ENCODE measurements at regions not wholly inside any gene's neighbourhood (a gene's known extent, or its start where the extent isn't known, plus 50 kb on each side); places are given as distances from the start of the nearest gene placed in this dataset.
"Not testable (repeated sequence)": the region's sequence is repeated elsewhere in the genome, so short reads cannot be mapped to it uniquely, and the experiment has no call there.

- DNase-seq, result no peak
These were observed 397.8 kb upstream of the NRP1 start for GRCh38 chr10:33732161-33732680.

- no peak for DNase-seq
These were observed 396.9 kb upstream of the NRP1 start for GRCh38 chr10:33731322-33731721.

GRCh38 chr10:33725430-33725829 lies 391.0 kb upstream of the NRP1 start:
- DNase-seq, result no peak

GRCh38 chr10:33723181-33723580 lies 388.7 kb upstream of the NRP1 start:
- no peak for DNase-seq

GRCh38 chr10:33722067-33722466 lies 387.6 kb upstream of the NRP1 start:
- no peak for DNase-seq

- no peak for DNase-seq
These were observed 387.0 kb upstream of the NRP1 start for GRCh38 chr10:33721509-33721908.

GRCh38 chr10:33720161-33720560 lies 385.7 kb upstream of the NRP1 start:
- DNase-seq, result no peak

- no peak for DNase-seq
These were observed 384.7 kb upstream of the NRP1 start for GRCh38 chr10:33719005-33719703.

GRCh38 chr10:33716501-33717267 lies 382.2 kb upstream of the NRP1 start:
- DNase-seq, result no peak

GRCh38 chr10:33715303-33715975 lies 381.0 kb upstream of the NRP1 start:
- DNase-seq, result no peak

- DNase-seq, result no peak
These were observed 378.4 kb upstream of the NRP1 start for GRCh38 chr10:33712825-33713224.

- no peak for DNase-seq
These were observed 375.5 kb upstream of the NRP1 start for GRCh38 chr10:33710006-33710405.

GRCh38 chr10:33709008-33709753 lies 374.7 kb upstream of the NRP1 start:
- DNase-seq, result no peak

GRCh38 chr10:33708561-33708960 lies 374.1 kb upstream of the NRP1 start:
- DNase-seq, result no peak

- no peak for DNase-seq
These were observed 372.3 kb upstream of the NRP1 start for GRCh38 chr10:33706746-33707145.

- no peak for DNase-seq
These were observed 371.7 kb upstream of the NRP1 start for GRCh38 chr10:33706191-33706590.

GRCh38 chr10:33704214-33704830 lies 369.9 kb upstream of the NRP1 start:
- no peak for DNase-seq

GRCh38 chr10:33703501-33704213 lies 369.2 kb upstream of the NRP1 start:
- no peak for DNase-seq

GRCh38 chr10:33698033-33698432 lies 363.6 kb upstream of the NRP1 start:
- DNase-seq, result no peak

GRCh38 chr10:33697016-33697415 lies 362.5 kb upstream of the NRP1 start:
- DNase-seq, result no peak

- DNase-seq, result no peak
These were observed 361.1 kb upstream of the NRP1 start for GRCh38 chr10:33695536-33695935.

- not testable (repeated sequence) for DNase-seq
These were observed 356.1 kb upstream of the NRP1 start for GRCh38 chr10:33690536-33690935.
